Adrenal gland (tissue), 5 donors: ENCODE measurements at regions not wholly inside any gene's neighbourhood (a gene's known extent, or its start where the extent isn't known, plus 50 kb on each side); places are given as distances from the start of the nearest gene placed in this dataset.

Source experiments
- CTCF ChIP-seq, 6 experiments: fragments of 450-650 bp in 4 of 6; fragments of 200-600 bp in 2 of 6; sonication (generic) in 1 of 6; IDR thresholded peaks; 1 replicate in 5 of 6; 2 replicates in 1 of 6; pipeline versions ENCODE4 v1.5.1 to v1.8.0; 2016 to 2021; ENCODE audit warnings: antibody characterized with exemption in 6 of 6, mild to moderate bottlenecking in 2 of 6, moderate library complexity in 1 of 6
- POLR2A ChIP-seq, 2 donors: fragments of 450-650 bp; IDR thresholded peaks; one replicate each; pipeline ENCODE4 v1.6.1; 2017; ENCODE audit warnings: antibody characterized with exemption in 2 of 2, mild to moderate bottlenecking in 2 of 2, moderate library complexity in 1 of 2
- donor health status: DM: no; HTN: no; CAD: no.

DNA sequence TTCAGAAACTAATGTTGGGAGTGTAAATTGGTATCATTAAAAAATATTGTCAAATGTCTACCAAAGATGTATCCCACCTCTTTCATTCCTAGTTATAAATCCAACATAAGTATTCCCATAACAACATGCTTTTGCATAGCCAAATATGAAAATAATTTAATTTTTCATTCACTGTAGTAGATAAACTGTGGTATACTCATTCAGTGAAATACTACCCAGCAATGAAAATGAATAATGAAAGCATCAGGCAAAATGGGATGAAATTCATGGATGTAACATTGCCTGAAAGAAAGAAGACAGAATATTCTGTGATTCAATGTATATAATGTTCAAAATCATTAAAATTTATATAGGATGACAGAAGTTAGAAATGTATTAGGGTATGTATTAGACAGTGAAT, 629.0 kb upstream of the MBL2 start:
- TF ChIP-seq CTCF (IDR thresholded peaks at IDR 0.05) (no peak), POLR2A (IDR thresholded peaks at IDR 0.05) (no peak)
